HL-60 (cell line): ENCODE measurements at regions not wholly inside any gene's neighbourhood (a gene's known extent, or its start where the extent isn't known, plus 50 kb on each side); places are given as distances from the start of the nearest gene placed in this dataset.

Experiments used
- GABPA ChIP-seq: IDR thresholded peaks from 2 replicates; pipeline ENCODE4 v1.6.1; 2012; ENCODE audit warnings: low read depth
- POLR2AphosphoS5 ChIP-seq: IDR thresholded peaks from 2 replicates; pipeline ENCODE4 v1.6.1; 2012; ENCODE audit warnings: low read depth
- SPI1 ChIP-seq: IDR thresholded peaks from 2 replicates; pipeline ENCODE4 v1.6.1; 2012; ENCODE audit warnings: low read depth, mild to moderate bottlenecking, borderline replicate concordance
- TF ChIP-seq, protein P1 (sequence below): IDR thresholded peaks from one replicate; pipeline ENCODE4 v1.5.1; 2011; ENCODE audit warnings: low read length, control low read depth, inconsistent platforms; ENCODE audit not compliant: insufficient read depth
- TF ChIP-seq, protein P2 (sequence below): IDR thresholded peaks from 2 replicates; pipeline ENCODE4 v1.6.1; 2012; ENCODE audit warnings: low read depth; ENCODE audit not compliant: insufficient replicate concordance

DNA sequence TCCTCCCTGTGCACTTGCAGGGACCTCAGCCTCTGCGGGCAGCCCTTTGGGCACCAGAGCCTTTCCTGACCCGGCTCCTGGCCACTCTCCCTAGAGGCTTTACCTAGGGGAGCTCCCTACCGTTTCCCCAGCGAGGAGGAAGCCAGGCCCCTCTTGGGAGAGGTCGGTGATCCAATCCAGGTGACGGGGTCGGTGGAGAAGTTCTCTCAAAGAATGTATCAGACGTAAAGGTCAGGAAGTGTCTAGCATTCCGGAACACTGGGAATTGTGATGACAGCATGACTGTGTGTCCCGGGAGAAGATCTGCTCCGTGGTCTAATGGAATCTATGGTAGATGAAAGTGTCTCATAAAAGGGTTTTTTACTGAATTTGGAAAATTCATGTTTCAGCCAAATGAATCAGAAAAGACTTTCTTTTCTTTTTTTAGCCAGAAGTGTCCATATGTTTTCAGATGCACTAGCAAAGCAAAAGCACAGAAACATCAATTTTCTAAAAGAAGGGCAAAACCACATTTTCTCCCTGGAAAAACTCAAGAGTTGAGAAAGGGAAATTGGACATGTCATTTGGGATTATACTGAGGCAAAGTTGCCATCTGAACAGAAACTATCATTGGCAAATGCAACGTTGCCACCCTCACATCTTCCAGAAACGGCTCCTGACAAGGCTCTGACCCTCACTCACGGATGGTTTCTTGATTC lies 289.4 kb downstream of the THBS2 start:
- TF ChIP-seq, protein P1, sequence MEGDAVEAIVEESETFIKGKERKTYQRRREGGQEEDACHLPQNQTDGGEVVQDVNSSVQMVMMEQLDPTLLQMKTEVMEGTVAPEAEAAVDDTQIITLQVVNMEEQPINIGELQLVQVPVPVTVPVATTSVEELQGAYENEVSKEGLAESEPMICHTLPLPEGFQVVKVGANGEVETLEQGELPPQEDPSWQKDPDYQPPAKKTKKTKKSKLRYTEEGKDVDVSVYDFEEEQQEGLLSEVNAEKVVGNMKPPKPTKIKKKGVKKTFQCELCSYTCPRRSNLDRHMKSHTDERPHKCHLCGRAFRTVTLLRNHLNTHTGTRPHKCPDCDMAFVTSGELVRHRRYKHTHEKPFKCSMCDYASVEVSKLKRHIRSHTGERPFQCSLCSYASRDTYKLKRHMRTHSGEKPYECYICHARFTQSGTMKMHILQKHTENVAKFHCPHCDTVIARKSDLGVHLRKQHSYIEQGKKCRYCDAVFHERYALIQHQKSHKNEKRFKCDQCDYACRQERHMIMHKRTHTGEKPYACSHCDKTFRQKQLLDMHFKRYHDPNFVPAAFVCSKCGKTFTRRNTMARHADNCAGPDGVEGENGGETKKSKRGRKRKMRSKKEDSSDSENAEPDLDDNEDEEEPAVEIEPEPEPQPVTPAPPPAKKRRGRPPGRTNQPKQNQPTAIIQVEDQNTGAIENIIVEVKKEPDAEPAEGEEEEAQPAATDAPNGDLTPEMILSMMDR, result no peak
- TF ChIP-seq, protein P2, sequence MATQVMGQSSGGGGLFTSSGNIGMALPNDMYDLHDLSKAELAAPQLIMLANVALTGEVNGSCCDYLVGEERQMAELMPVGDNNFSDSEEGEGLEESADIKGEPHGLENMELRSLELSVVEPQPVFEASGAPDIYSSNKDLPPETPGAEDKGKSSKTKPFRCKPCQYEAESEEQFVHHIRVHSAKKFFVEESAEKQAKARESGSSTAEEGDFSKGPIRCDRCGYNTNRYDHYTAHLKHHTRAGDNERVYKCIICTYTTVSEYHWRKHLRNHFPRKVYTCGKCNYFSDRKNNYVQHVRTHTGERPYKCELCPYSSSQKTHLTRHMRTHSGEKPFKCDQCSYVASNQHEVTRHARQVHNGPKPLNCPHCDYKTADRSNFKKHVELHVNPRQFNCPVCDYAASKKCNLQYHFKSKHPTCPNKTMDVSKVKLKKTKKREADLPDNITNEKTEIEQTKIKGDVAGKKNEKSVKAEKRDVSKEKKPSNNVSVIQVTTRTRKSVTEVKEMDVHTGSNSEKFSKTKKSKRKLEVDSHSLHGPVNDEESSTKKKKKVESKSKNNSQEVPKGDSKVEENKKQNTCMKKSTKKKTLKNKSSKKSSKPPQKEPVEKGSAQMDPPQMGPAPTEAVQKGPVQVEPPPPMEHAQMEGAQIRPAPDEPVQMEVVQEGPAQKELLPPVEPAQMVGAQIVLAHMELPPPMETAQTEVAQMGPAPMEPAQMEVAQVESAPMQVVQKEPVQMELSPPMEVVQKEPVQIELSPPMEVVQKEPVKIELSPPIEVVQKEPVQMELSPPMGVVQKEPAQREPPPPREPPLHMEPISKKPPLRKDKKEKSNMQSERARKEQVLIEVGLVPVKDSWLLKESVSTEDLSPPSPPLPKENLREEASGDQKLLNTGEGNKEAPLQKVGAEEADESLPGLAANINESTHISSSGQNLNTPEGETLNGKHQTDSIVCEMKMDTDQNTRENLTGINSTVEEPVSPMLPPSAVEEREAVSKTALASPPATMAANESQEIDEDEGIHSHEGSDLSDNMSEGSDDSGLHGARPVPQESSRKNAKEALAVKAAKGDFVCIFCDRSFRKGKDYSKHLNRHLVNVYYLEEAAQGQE, result no peak
- TF ChIP-seq POLR2AphosphoS5, result no peak
- no peak for TF ChIP-seq GABPA
- TF ChIP-seq SPI1, result no peak
